ENCODE measurements at regions not wholly inside any gene's neighbourhood (a gene's known extent, or its start where the extent isn't known, plus 50 kb on each side); places are given as distances from the start of the nearest gene placed in this dataset.

DNA sequence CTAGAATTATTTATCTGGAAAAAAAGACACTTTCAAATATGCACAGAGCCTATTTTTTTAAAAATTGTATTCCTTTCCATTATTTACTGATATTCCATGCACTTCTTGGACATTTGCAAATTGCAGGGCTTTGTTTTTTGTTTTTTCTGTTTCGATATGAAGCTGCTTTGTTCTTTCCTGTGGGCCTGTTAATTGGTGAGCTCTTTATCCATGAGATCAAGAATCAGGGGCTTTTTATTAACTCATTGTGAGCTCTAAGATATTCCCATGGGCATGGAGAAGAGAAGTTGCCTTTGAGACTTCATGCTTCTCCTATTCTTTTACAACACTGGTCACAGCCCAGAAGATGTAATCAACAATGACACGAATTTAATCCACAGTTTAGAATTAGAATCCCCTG lies 145.1 kb downstream of the SAMD5 start:
- no peaks in the 10 kb centered on the region for H3K27me3 ChIP-seq (ENCODE audit: control insufficient read depth, insufficient read depth, low read length)
- H3K27me3 Mint-ChIP-seq (ENCODE audit: low read depth in 2 of 2), result no peaks in the 10 kb centered on the region
- H3K4me3 ChIP-seq (ENCODE audit: low read length), result no peak overlapping the region
- no peaks in the 10 kb centered on the region for H3K4me1 Mint-ChIP-seq
- DNase-seq (no peak), ATAC-seq (no peak)
- H3K9me3 Mint-ChIP-seq, result peaks cover 5 to 6% of the 10 kb centered on the region in 2 donors
- no peaks in the 10 kb centered on the region for H3K36me3 ChIP-seq (ENCODE audit: control insufficient read depth, insufficient read depth, low read length)
- intact Hi-C loops (cut with micrococcal nuclease), result no loop called here
- WGBS (ENCODE audit: insufficient coverage), result 92% methylated on average over 2 of the region's 2 CpGs
- TF ChIP-seq, protein P1, sequence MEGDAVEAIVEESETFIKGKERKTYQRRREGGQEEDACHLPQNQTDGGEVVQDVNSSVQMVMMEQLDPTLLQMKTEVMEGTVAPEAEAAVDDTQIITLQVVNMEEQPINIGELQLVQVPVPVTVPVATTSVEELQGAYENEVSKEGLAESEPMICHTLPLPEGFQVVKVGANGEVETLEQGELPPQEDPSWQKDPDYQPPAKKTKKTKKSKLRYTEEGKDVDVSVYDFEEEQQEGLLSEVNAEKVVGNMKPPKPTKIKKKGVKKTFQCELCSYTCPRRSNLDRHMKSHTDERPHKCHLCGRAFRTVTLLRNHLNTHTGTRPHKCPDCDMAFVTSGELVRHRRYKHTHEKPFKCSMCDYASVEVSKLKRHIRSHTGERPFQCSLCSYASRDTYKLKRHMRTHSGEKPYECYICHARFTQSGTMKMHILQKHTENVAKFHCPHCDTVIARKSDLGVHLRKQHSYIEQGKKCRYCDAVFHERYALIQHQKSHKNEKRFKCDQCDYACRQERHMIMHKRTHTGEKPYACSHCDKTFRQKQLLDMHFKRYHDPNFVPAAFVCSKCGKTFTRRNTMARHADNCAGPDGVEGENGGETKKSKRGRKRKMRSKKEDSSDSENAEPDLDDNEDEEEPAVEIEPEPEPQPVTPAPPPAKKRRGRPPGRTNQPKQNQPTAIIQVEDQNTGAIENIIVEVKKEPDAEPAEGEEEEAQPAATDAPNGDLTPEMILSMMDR (IDR thresholded peaks at IDR 0.05), result no peak
- no peaks in the 10 kb centered on the region for H3K9me3 ChIP-seq (ENCODE audit: control insufficient read depth, insufficient read depth, low read length)
- no peak overlapping the region for H3K27ac ChIP-seq (ENCODE audit: low read length)
- no peak overlapping the region for H3K4me3 Mint-ChIP-seq
- no peak overlapping the region for H3K27ac Mint-ChIP-seq
- no peaks in the 10 kb centered on the region for H3K36me3 Mint-ChIP-seq
- H3K4me1 ChIP-seq (ENCODE audit: control insufficient read depth, insufficient read depth, low read length), result no peaks in the 10 kb centered on the region

GRCh38 chr6:147654103-147654845 lies 145.8 kb downstream of the SAMD5 start:
- no peak overlapping the region for H3K4me3 Mint-ChIP-seq
- no peaks in the 10 kb centered on the region for H3K4me1 Mint-ChIP-seq
- no peak overlapping the region for H3K4me3 ChIP-seq (ENCODE audit: low read length)
- no peaks in the 10 kb centered on the region for H3K4me1 ChIP-seq (ENCODE audit: control insufficient read depth, insufficient read depth, low read length)
- no peak for DNase-seq
- 88% methylated on average over 1 of the region's 5 CpGs for WGBS (ENCODE audit: insufficient coverage)
- intact Hi-C loops (cut with micrococcal nuclease), result no loop called here
- no peak overlapping the region for H3K27ac ChIP-seq (ENCODE audit: low read length)
- H3K36me3 Mint-ChIP-seq, result no peaks in the 10 kb centered on the region
- H3K27me3 Mint-ChIP-seq (ENCODE audit: low read depth in 2 of 2), result no peaks in the 10 kb centered on the region
- peaks cover 5 to 6% of the 10 kb centered on the region in 2 donors for H3K9me3 Mint-ChIP-seq
- H3K9me3 ChIP-seq (ENCODE audit: control insufficient read depth, insufficient read depth, low read length), result no peaks in the 10 kb centered on the region
- no peaks in the 10 kb centered on the region for H3K36me3 ChIP-seq (ENCODE audit: control insufficient read depth, insufficient read depth, low read length)
- ATAC-seq, result no peak
- TF ChIP-seq, protein P1 (IDR thresholded peaks at IDR 0.05), result no peak
- H3K27ac Mint-ChIP-seq, result no peak overlapping the region
- no peaks in the 10 kb centered on the region for H3K27me3 ChIP-seq (ENCODE audit: control insufficient read depth, insufficient read depth, low read length)

DNA sequence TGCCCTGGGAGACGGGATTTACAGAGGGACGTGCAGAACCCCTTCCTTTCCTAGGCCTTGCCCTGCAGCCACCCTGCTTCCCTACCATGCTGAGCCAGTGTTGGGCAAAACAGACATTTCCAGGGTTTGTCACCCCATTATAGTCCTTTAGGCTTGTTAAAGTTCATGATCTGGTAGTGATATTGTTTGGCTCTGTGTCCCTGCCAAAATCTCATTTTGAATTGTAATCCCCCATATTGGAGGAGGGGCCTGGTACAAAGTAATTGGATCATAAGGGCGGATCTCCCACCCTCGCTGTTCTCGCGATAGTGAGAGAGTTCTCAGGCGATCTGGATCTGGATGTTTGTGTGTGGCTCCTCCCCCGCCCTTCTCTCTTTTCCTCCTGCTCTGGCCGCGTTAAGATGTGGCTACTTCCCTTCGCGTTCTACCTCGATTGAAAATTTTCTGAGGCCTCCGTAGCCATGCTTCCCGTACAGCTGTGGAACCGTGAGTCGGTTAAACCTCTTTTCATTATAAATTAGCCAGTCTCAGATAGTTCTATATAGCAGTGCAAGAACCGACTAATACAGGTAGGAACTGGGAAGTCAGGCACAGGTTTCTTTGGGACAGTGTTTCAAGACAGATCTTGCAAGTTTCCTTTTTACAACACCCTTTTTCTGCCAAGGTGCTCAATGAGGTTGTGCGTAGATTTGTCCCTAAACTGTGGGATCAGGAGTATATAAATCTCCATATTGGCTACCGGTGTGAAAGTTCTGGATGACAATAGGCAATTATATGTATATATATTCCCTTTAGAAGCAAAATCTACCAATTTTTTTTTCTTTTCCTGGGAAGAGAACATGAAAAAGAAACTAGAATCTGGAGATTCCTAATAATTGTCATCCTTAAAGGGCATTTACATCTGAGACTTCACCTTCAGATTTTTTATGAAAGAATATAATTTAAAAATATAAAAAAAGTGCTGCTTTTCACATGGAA lies 152.1 kb downstream of the SAMD5 start:
- WGBS (ENCODE audit: insufficient coverage), result 92% methylated on average over 19 of the region's 20 CpGs
- H3K4me1 Mint-ChIP-seq, result no peaks in the 10 kb centered on the region

More for the DNA sequence above, 152.1 kb downstream of the SAMD5 start:
- Histone ChIP-seq H3K36me3 (ENCODE audit: control insufficient read depth, insufficient read depth, low read length) (no peaks in the 10 kb centered on the region), H3K27ac (ENCODE audit: low read length) (no peak overlapping the region), H3K27me3 (ENCODE audit: control insufficient read depth, insufficient read depth, low read length) (no peaks in the 10 kb centered on the region), H3K4me3 (ENCODE audit: low read length) (no peak overlapping the region), H3K9me3 (ENCODE audit: control insufficient read depth, insufficient read depth, low read length) (no peaks in the 10 kb centered on the region), H3K4me1 (ENCODE audit: control insufficient read depth, insufficient read depth, low read length) (no peaks in the 10 kb centered on the region)
- no peak overlapping the region for H3K4me3 Mint-ChIP-seq
- H3K27me3 Mint-ChIP-seq (ENCODE audit: low read depth in 2 of 2), result no peaks in the 10 kb centered on the region
- no peaks in the 10 kb centered on the region for H3K36me3 Mint-ChIP-seq
- intact Hi-C loops (cut with micrococcal nuclease), result no loop called here
- TF ChIP-seq, protein P1 (IDR thresholded peaks at IDR 0.05), result no peak
- DNase-seq (no peak), ATAC-seq (no peak)
- no peak overlapping the region for H3K27ac Mint-ChIP-seq
- H3K9me3 Mint-ChIP-seq, result peaks cover 2% of the 10 kb centered on the region in 2 donors
